ENCODE measurements at regions not wholly inside any gene's neighbourhood (a gene's known extent, or its start where the extent isn't known, plus 50 kb on each side); places are given as distances from the start of the nearest gene placed in this dataset.
"Not testable (repeated sequence)": the region's sequence is repeated elsewhere in the genome, so short reads cannot be mapped to it uniquely, and the experiment has no call there.

GRCh38 chr5:62221881-62222280 is 84.1 kb upstream of the KIF2A start:
- H2BK120ac ChIP-seq (replicated peaks; ENCODE audit: low read depth, low read length); H3K27me3 ChIP-seq (replicated peaks in 1 of 4; ENCODE audit: control insufficient read depth in 3 of 4, extremely low read depth in 1 of 4, insufficient read depth in 3 of 4, low read length in 3 of 4); H3K14ac ChIP-seq (ENCODE audit: insufficient read length); H3K23me2 ChIP-seq (ENCODE audit: low read depth, low read length); H3K79me1 ChIP-seq (ENCODE audit: low read depth, low read length); H2AK5ac ChIP-seq (ENCODE audit: low read depth, low read length); H2BK20ac ChIP-seq (ENCODE audit: low read length); H3K9me3 ChIP-seq (ENCODE audit: insufficient read depth in 2 of 2, low read depth in 1 of 2, low read length in 1 of 2); H2BK15ac ChIP-seq (ENCODE audit: low read length); H3K56ac ChIP-seq (replicated peaks; ENCODE audit: insufficient read length, low read depth, low read length); H3K36me3 ChIP-seq (ENCODE audit: control insufficient read depth in 2 of 4, insufficient read depth in 4 of 4, low read length in 3 of 4); H3K4me1 ChIP-seq (replicated peaks in 1 of 4; ENCODE audit: control insufficient read depth in 3 of 4, insufficient read depth in 4 of 4, low read length in 3 of 4); H4K8ac ChIP-seq (ENCODE audit: extremely low read depth, insufficient read depth, low read length); H3K79me2 ChIP-seq (ENCODE audit: control insufficient read depth in 1 of 2, insufficient read depth in 2 of 2, low read length in 2 of 2); POLR2A ChIA-PET (ENCODE audit: partially characterized antibody); H4K91ac ChIP-seq (replicated peaks; ENCODE audit: insufficient read length, low read length); H3K18ac ChIP-seq (ENCODE audit: extremely low read depth, low read length); H4K5ac ChIP-seq (ENCODE audit: insufficient read length, low read depth, low read length); H3K4me2 ChIP-seq (ENCODE audit: insufficient read depth in 1 of 2, low read depth in 2 of 2, low read length in 2 of 2); H3K4me3 ChIP-seq (ENCODE audit: extremely low read depth in 1 of 4, insufficient read depth in 2 of 4, low read depth in 3 of 4, low read length in 4 of 4); H3K27ac ChIP-seq (ENCODE audit: low read depth, low read length); H2AFZ ChIP-seq (ENCODE audit: low read length); H2BK5ac ChIP-seq (ENCODE audit: low read depth, low read length); H3K4ac ChIP-seq (replicated peaks; ENCODE audit: insufficient read length, low read depth, low read length); H4K20me1 ChIP-seq (replicated peaks in 1 of 2; ENCODE audit: control insufficient read depth in 1 of 2, insufficient read depth in 2 of 2, low read length in 2 of 2); FAIRE-seq; H3K23ac ChIP-seq (ENCODE audit: insufficient read length); DNase-seq (ENCODE audit: low read depth in 1 of 2, low spot score in 2 of 2); H2BK12ac ChIP-seq (ENCODE audit: low read depth, low read length); H3K9ac ChIP-seq (replicated peaks in 1 of 4; ENCODE audit: extremely low read depth in 1 of 4, low read depth in 3 of 4, low read length in 3 of 4): not testable (repeated sequence)
- CTCF ChIA-PET (ENCODE audit: partially characterized antibody): interaction anchor here (0.7 kb wide), 1 partner anchor 57 kb away, joined by 3 read pairs; no protein-coding TSS in a partner anchor
- WGBS, 2 experiments (ENCODE audit: extremely low coverage in 1 of 2, insufficient coverage in 1 of 2, insufficient read length in 1 of 2, insufficient replicate concordance in 2 of 2, low coverage in 1 of 2, low lambda C conversion rate in 2 of 2, missing lambda C conversion rate in 1 of 2): 86% methylated on average over 5 of the region's 5 CpGs; no CpG with 5 or more reads in 1 of the 2 experiments

- CTCF ChIA-PET (ENCODE audit: partially characterized antibody); H3K79me2 ChIP-seq (ENCODE audit: control insufficient read depth in 1 of 2, insufficient read depth in 2 of 2, low read length in 2 of 2); H3K79me1 ChIP-seq (ENCODE audit: low read depth, low read length); H2BK15ac ChIP-seq (ENCODE audit: low read length); H4K5ac ChIP-seq (ENCODE audit: insufficient read length, low read depth, low read length); H2AFZ ChIP-seq (ENCODE audit: low read length); H3K36me3 ChIP-seq (ENCODE audit: control insufficient read depth in 2 of 4, insufficient read depth in 4 of 4, low read length in 3 of 4); H3K4me2 ChIP-seq (ENCODE audit: insufficient read depth in 1 of 2, low read depth in 2 of 2, low read length in 2 of 2); H3K9ac ChIP-seq (replicated peaks in 1 of 4; ENCODE audit: extremely low read depth in 1 of 4, low read depth in 3 of 4, low read length in 3 of 4); H3K4me3 ChIP-seq (ENCODE audit: extremely low read depth in 1 of 4, insufficient read depth in 2 of 4, low read depth in 3 of 4, low read length in 4 of 4); H4K8ac ChIP-seq (ENCODE audit: extremely low read depth, insufficient read depth, low read length); H4K20me1 ChIP-seq (replicated peaks in 1 of 2; ENCODE audit: control insufficient read depth in 1 of 2, insufficient read depth in 2 of 2, low read length in 2 of 2); H3K27me3 ChIP-seq (replicated peaks in 1 of 4; ENCODE audit: control insufficient read depth in 3 of 4, extremely low read depth in 1 of 4, insufficient read depth in 3 of 4, low read length in 3 of 4); H2BK12ac ChIP-seq (ENCODE audit: low read depth, low read length); H2BK5ac ChIP-seq (ENCODE audit: low read depth, low read length); H3K4me1 ChIP-seq (replicated peaks in 1 of 4; ENCODE audit: control insufficient read depth in 3 of 4, insufficient read depth in 4 of 4, low read length in 3 of 4); H3K14ac ChIP-seq (ENCODE audit: insufficient read length); POLR2A ChIA-PET (ENCODE audit: partially characterized antibody); H3K9me3 ChIP-seq (ENCODE audit: insufficient read depth in 2 of 2, low read depth in 1 of 2, low read length in 1 of 2); H2AK5ac ChIP-seq (ENCODE audit: low read depth, low read length); DNase-seq (ENCODE audit: low read depth in 1 of 2, low spot score in 2 of 2); H3K4ac ChIP-seq (replicated peaks; ENCODE audit: insufficient read length, low read depth, low read length); FAIRE-seq; H3K23ac ChIP-seq (ENCODE audit: insufficient read length); H2BK120ac ChIP-seq (replicated peaks; ENCODE audit: low read depth, low read length); H3K27ac ChIP-seq (ENCODE audit: low read depth, low read length); H4K91ac ChIP-seq (replicated peaks; ENCODE audit: insufficient read length, low read length); H3K18ac ChIP-seq (ENCODE audit: extremely low read depth, low read length); H3K23me2 ChIP-seq (ENCODE audit: low read depth, low read length); H2BK20ac ChIP-seq (ENCODE audit: low read length); H3K56ac ChIP-seq (replicated peaks; ENCODE audit: insufficient read length, low read depth, low read length): not testable (repeated sequence)
- 77% methylated on average over 2 of the region's 2 CpGs; no CpG with 5 or more reads in 1 of the 2 experiments for WGBS, 2 experiments (ENCODE audit: extremely low coverage in 1 of 2, insufficient coverage in 1 of 2, insufficient read length in 1 of 2, insufficient replicate concordance in 2 of 2, low coverage in 1 of 2, low lambda C conversion rate in 2 of 2, missing lambda C conversion rate in 1 of 2)
Observed at GRCh38 chr5:62222305-62222704, 83.7 kb upstream of the KIF2A start.
